SU-DHL-6 (cell line): ENCODE measurements at regions not wholly inside any gene's neighbourhood (a gene's known extent, or its start where the extent isn't known, plus 50 kb on each side); places are given as distances from the start of the nearest gene placed in this dataset.

Experiments
- H2AFZ ChIP-seq: fragments of 200-600 bp; sonication (generic); 2 replicates; pipeline ENCODE4 v1.6.1; 2014; ENCODE audit warnings: low read depth, mild to moderate bottlenecking, moderate library complexity, mixed read lengths, antibody characterized with exemption, low read length; ENCODE audit not compliant: severe bottlenecking
- H3F3A ChIP-seq: fragments of 200-600 bp; shearing (Covaris generic); 2 replicates; pipeline ENCODE4 v1.6.0; 2016; ENCODE audit warnings: antibody characterized with exemption, mild to moderate bottlenecking; ENCODE audit not compliant: insufficient read depth
- H3K27ac ChIP-seq: fragments of 200-600 bp; sonication (generic); 2 replicates; pipeline ENCODE4 v1.5.1; 2016; ENCODE audit warnings: low read depth, mild to moderate bottlenecking, low read length, moderate library complexity, mixed read lengths
- H3K27me3 ChIP-seq: fragments of 200-600 bp; sonication (generic), shearing (Covaris generic); 2 replicates; pipeline ENCODE4 v1.6.0; 2014; ENCODE audit warnings: mild to moderate bottlenecking, low read length
- H3K36me3 ChIP-seq: fragments of 200-600 bp; sonication (generic); 2 replicates; pipeline ENCODE4 v1.6.1; 2014; ENCODE audit warnings: mild to moderate bottlenecking, low read length, mixed read lengths
- H3K4me2 ChIP-seq: fragments of 300-600, 200-600 bp; shearing (Covaris generic), sonication (generic); 2 replicates; pipeline ENCODE4 v1.6.0; 2014; ENCODE audit warnings: low read length, low read depth, mild to moderate bottlenecking; ENCODE audit not compliant: poor library complexity, severe bottlenecking
- H3K4me3 ChIP-seq: fragments of 200-600 bp; sonication (generic); 2 replicates; pipeline ENCODE4 v1.5.1; 2014; ENCODE audit warnings: antibody characterized with exemption, low read length, mild to moderate bottlenecking, mixed read lengths; ENCODE audit not compliant: insufficient read depth, poor library complexity, severe bottlenecking
- H3K79me2 ChIP-seq: fragments of 200-600 bp; sonication (generic); 2 replicates; pipeline ENCODE4 v1.6.1; 2014; ENCODE audit warnings: mild to moderate bottlenecking, low read length, moderate library complexity; ENCODE audit not compliant: insufficient read depth
- H3K9ac ChIP-seq: fragments of 200-600 bp; sonication (generic); 2 replicates; pipeline ENCODE4 v1.7.0; 2014; ENCODE audit warnings: mild to moderate bottlenecking, low read length
- H3K9me2 ChIP-seq: fragments of 200-600 bp; sonication (generic); replicated peaks from 2 replicates; pipeline ENCODE4 v1.6.1; 2014; ENCODE audit warnings: low read length; ENCODE audit not compliant: insufficient read depth
- H3K9me3 ChIP-seq: fragments of 200-600 bp; sonication (generic); 2 replicates; pipeline ENCODE4 v1.6.1; 2014; ENCODE audit warnings: low read length, mixed read lengths; ENCODE audit not compliant: insufficient read depth
- H4K20me1 ChIP-seq: fragments of 200-600 bp; sonication (generic); 2 replicates; pipeline ENCODE4 v1.6.1; 2014; ENCODE audit warnings: low read depth, mild to moderate bottlenecking, antibody characterized with exemption, low read length, moderate library complexity, mixed read lengths
- CTCF ChIP-seq: fragments of 200-600 bp; sonication (generic); IDR thresholded peaks from one replicate; pipeline ENCODE4 v1.5.1; 2017; ENCODE audit warnings: antibody characterized with exemption, mild to moderate bottlenecking, low read length, moderate library complexity; ENCODE audit not compliant: insufficient read depth, poor library complexity, severe bottlenecking
- EZH2phosphoT487 ChIP-seq: fragments of 200-600 bp; sonication (generic), shearing (Covaris generic); conservative IDR thresholded peaks from 2 replicates; pipeline ENCODE4 v1.6.1; 2018; ENCODE audit warnings: mild to moderate bottlenecking, antibody characterized with exemption, low read length, moderate library complexity, mixed read lengths

GRCh38 chr9:28293369-28294090 lies 720.2 kb upstream of the C9orf72 start:
- Histone ChIP-seq H3K4me3 (no peak overlapping the region), H3F3A (no peaks in the 10 kb centered on the region), H2AFZ (no peak overlapping the region), H3K27ac (no peak overlapping the region), H3K79me2 (no peaks in the 10 kb centered on the region), H3K9ac (no peak overlapping the region), H3K9me3 (peaks cover 4% of the 10 kb centered on the region; the same call in 1 of the 2 replicates), H3K27me3 (no peaks in the 10 kb centered on the region), H3K36me3 (no peaks in the 10 kb centered on the region), H4K20me1 (no peaks in the 10 kb centered on the region), H3K4me2 (no peak overlapping the region), H3K9me2 (0 out of 2 replicates have a peak, but pooled peaks cover 4% of the 10 kb centered on the region)
- TF ChIP-seq CTCF (no peak), EZH2phosphoT487 (no peak)

- Histone ChIP-seq H3F3A (no peaks in the 10 kb centered on the region), H3K36me3 (no peaks in the 10 kb centered on the region), H3K4me2 (no peak overlapping the region), H3K27ac (no peak overlapping the region), H3K9me3 (no peaks in the 10 kb centered on the region), H3K9me2 (no peaks in the 10 kb centered on the region), H2AFZ (no peak overlapping the region), H3K9ac (no peak overlapping the region), H4K20me1 (no peaks in the 10 kb centered on the region), H3K79me2 (no peaks in the 10 kb centered on the region), H3K4me3 (no peak overlapping the region), H3K27me3 (no peaks in the 10 kb centered on the region)
- TF ChIP-seq CTCF = no peak
- no peak for TF ChIP-seq EZH2phosphoT487
These were observed 728.0 kb upstream of the C9orf72 start for GRCh38 chr9:28301281-28301680.

GRCh38 chr9:28317745-28318144 lies 744.5 kb upstream of the C9orf72 start:
- no peaks in the 10 kb centered on the region for H3K9me2 ChIP-seq
- no peaks in the 10 kb centered on the region for H3K9me3 ChIP-seq
- H3K9ac ChIP-seq = no peak overlapping the region
- H3K4me3 ChIP-seq = no peak overlapping the region
- TF ChIP-seq EZH2phosphoT487 (no peak), CTCF (no peak)
- H3K36me3 ChIP-seq = no peaks in the 10 kb centered on the region
- H3K27ac ChIP-seq = no peak overlapping the region
- no peak overlapping the region for H2AFZ ChIP-seq
- no peak overlapping the region for H3K4me2 ChIP-seq
- no peaks in the 10 kb centered on the region for H3K79me2 ChIP-seq
- no peaks in the 10 kb centered on the region for H3F3A ChIP-seq
- no peaks in the 10 kb centered on the region for H4K20me1 ChIP-seq
- H3K27me3 ChIP-seq = 0 out of 2 replicates have a peak, but pooled peaks cover 2% of the 10 kb centered on the region
